ENCODE measurements at regions not wholly inside any gene's neighbourhood (a gene's known extent, or its start where the extent isn't known, plus 50 kb on each side); places are given as distances from the start of the nearest gene placed in this dataset.

GRCh38 chr13:108439556-108439955 is 170.0 kb downstream of the TNFSF13B start:
- DNase-seq, result no peak

GRCh38 chr13:108444448-108444847 is 174.9 kb downstream of the TNFSF13B start:
- no peak for DNase-seq

- DNase-seq, result no peak
Measured at GRCh38 chr13:108448891-108449290, 179.4 kb downstream of the TNFSF13B start.

GRCh38 chr13:108451121-108451520 is 178.3 kb upstream of the MYO16 start:
- DNase-seq, result no peak

- DNase-seq, result no peak
Measured at GRCh38 chr13:108455320-108455719, 174.1 kb upstream of the MYO16 start.

- DNase-seq, result no peak
Measured at GRCh38 chr13:108460043-108460442, 169.4 kb upstream of the MYO16 start.

GRCh38 chr13:108460746-108461145 is 168.7 kb upstream of the MYO16 start:
- no peak for DNase-seq

- no peak for DNase-seq
Measured at GRCh38 chr13:108463340-108463739, 166.1 kb upstream of the MYO16 start.

GRCh38 chr13:108470921-108471320 is 158.5 kb upstream of the MYO16 start:
- DNase-seq, result no peak

- DNase-seq, result no peak
Measured at GRCh38 chr13:108475181-108475580, 154.2 kb upstream of the MYO16 start.

- DNase-seq, result no peak
Measured at GRCh38 chr13:108477376-108477775, 152.0 kb upstream of the MYO16 start.

GRCh38 chr13:108478179-108478578 is 151.2 kb upstream of the MYO16 start:
- no peak for DNase-seq

GRCh38 chr13:108483981-108484380 is 145.4 kb upstream of the MYO16 start:
- DNase-seq, result no peak

- no peak for DNase-seq
Measured at GRCh38 chr13:108486096-108486495, 143.3 kb upstream of the MYO16 start.

GRCh38 chr13:108494991-108495645 is 134.3 kb upstream of the MYO16 start:
- no peak for DNase-seq

GRCh38 chr13:108495646-108496361 is 133.6 kb upstream of the MYO16 start:
- DNase-seq, result no peak

GRCh38 chr13:108496362-108497210 is 132.8 kb upstream of the MYO16 start:
- no peak for DNase-seq

GRCh38 chr13:108500711-108501110 is 128.7 kb upstream of the MYO16 start:
- DNase-seq, result no peak

GRCh38 chr13:108508263-108508662 is 121.1 kb upstream of the MYO16 start:
- DNase-seq, result peak in 1 of 2 experiments; percentile 5

GRCh38 chr13:108525827-108526226 is 103.6 kb upstream of the MYO16 start:
- no peak for DNase-seq

- DNase-seq, result no peak
Measured at GRCh38 chr13:108526286-108526685, 103.1 kb upstream of the MYO16 start.

GRCh38 chr13:108527844-108528243 is 101.6 kb upstream of the MYO16 start:
- no peak for DNase-seq

- no peak for DNase-seq
Measured at GRCh38 chr13:108528303-108528702, 101.1 kb upstream of the MYO16 start.

- no peak for DNase-seq
Measured at GRCh38 chr13:108533842-108534241, 95.6 kb upstream of the MYO16 start.

Measured in NCI-H2081 (cell line).